ENCODE measurements at regions not wholly inside any gene's neighbourhood (a gene's known extent, or its start where the extent isn't known, plus 50 kb on each side); places are given as distances from the start of the nearest gene placed in this dataset.

DNA sequence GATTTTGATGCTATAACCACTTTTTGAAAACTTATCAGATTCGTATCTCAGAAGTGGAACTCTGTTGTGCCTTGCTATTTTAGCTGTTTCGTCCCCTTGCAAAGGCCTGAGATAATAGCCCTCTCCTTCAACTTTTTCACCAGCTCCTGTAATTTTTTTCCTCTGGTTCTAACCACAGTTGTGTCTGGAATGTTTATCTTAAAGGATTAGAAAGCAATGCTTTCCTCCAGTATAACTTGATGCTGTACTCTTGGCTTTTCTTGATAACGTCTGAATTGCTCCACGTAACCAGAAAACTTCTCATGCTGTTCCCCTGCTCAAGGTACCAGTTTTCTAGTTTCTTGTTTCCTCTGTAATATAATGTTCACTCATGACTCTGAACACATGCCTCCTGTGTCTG is 209.4 kb downstream of the DTWD2 start:
- DNase-seq = no peak

DNA sequence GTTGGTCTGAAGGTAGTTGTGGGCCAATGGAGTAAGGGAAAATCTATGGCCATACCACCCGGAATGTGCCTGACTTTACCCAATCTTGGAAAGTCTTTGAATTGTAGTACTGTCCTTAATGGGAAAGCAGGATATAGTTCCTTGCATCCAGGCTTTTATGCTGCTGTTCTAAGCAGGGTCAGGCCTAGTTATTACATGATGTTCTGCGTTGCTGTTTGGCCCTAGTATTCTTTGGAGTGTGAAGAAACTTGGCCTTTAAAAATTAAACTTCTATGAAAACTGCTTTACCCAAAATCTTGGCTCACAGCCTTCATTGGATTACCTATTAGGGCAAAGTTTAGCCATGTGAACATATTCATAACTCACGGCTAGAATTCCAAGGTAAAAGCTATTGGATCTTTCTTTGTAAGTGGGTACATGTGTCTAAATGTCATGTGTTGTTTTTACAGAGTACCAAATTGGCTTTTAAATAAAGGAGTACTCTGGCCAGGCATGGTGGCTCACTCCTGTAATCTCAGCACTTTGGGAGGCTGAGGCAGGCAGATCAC is 211.1 kb downstream of the DTWD2 start:
- DNase-seq = no peak

DNA sequence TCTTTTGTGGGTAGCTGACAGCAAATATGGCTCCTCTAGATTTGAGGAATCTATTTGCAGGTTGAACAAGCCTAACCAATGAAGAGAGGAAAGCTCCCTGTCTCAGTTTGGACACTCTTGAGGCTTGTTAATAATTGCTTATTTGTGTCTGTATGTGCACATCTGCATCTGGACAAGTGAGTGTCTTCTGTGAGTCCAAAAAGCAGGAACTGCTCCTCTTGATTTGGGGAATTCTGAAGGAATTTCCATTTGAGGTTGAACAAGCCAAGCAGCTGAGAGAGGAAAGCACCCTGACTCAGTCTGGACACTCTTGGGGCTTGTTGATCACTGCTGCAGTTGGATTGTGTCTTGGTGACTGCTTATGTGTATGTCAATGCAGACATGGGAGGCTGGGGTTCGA is 211.6 kb downstream of the DTWD2 start:
- DNase-seq = no peak

DNA sequence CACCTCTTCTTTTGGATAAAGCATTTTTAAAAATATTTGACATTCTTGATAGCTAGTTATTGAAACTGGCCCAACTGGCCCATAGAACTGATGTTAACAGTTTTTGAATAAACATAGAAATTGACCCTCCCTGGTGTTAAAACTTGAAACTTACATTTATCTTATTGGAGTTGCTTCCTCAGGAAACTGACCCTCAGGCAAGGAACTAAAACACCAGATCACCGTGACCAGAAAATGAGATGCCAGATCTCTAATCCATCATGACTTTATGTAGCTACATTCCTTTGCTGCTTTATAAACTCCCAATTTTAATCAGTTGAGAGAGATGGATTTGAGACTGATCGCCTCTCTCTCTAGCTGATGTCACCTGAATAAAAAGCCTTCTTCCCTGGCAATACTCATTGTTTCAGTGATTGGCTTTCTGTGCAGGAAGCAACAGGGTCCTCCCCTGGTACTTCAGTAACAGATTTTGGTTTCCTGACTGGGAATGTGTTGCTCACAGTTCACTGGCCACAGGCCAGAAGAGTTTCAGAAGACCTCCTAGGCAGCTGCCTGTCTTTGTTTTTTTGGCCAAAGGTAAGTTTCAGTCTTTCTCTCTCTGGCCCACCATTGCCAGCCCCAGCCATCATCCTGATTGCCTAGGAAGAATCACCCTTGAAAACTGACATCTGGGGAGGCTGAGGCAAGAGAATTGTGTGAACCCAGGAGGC is 212.4 kb downstream of the DTWD2 start:
- DNase-seq = no peak

DNA sequence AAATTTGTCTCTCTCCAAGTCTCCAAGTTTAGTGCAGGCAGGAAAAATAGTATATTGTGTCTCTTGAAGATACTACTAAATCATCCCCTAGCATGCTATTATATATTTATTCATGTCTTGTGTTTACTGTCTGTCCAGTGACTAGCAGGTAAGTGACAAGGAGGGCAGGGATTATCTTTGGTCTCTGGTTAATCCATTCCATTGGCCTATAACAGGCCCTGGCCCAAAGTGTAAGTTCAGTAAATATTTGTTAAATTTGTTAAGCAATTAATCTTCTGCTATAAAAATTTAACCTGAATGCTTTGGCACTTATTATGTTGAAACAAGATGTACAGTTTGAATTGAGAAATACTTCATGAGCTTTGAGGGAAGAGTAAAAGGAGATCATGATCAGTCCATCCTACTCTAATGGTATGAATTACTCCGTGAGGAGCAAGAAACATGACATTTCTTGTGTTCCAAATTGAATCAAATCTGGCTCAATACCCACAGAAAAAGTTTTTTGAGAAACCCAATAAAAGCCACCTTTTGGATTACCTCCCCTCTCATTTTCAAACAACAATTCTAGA is 219.7 kb downstream of the DTWD2 start:
- no peak for DNase-seq

DNA sequence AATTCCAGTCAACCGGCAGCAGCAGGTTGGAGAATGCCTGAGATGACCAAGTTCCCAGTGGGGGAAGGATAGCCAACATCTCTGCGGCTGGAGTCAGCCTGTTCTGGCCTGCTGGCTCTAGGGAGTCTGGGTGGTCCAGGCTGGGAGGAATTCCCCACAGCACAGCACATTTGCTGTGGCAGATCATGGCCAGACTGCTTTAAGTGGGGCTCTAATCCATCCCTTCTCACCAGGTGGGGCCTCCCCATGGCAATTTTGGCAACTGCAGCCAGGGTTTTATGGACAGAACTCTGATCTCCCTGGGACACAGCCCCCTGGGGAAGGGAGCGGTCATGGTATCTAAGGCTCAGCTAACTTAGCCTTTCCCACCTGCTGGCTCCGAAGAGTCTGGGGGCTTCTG is 226.1 kb downstream of the DTWD2 start:
- DNase-seq = no peak

DNA sequence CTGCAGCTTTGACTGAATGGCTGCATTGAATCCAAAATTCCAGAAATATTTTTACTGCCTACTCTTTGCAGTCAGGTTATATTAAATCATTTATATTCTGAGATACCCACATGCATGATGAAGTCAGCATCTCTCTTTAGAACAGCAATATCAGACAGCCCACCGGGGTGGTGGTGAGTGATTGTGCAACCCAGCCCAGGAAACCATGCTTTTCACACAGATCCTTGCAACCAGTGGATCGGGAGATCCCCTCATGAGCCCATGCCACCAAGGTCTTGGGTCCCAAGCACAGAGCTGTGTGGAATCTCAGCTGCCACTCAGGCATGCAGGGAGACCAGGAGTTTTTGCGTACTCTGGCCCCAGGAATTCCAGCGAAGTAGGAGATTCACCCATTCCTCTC is 226.5 kb downstream of the DTWD2 start:
- no peak for DNase-seq

DNA sequence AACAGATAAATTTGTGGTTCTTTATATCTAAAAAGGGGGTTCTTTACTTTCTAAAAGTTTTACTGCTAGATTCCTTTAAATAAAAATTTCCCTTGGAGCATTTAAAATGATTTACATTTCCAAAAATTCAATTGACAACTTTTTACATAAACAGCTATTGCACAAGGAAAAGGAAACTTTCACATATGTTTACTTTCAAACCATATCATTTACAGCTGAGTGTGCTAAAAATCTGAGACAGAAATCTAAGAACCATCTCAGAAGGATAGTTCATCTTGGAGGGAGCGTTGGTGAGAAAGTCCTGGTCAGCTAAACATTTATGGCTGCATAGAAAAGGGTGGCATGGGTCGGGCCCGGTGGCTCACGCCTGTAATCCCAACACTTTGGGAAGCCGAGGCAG is 235.4 kb downstream of the DTWD2 start:
- no peak for DNase-seq

DNA sequence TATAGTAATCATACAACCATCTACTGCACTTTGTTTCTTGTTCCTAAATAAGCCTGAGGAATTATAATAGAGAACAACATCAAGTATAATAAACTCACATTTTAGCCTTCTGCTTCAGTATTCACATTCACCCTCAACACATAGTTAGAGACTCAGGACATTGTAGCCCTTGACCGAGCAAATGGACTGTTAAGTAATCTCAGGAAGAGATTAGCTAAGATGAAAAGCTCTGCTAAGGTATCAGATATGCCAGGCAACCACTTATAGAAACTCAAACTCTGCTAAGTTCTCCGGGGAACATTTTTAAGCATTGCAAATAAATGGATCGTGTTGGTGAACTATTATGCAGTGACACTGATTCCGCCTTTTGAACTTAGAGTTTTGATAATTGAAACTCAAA is 252.0 kb downstream of the DTWD2 start:
- no peak for DNase-seq

DNA sequence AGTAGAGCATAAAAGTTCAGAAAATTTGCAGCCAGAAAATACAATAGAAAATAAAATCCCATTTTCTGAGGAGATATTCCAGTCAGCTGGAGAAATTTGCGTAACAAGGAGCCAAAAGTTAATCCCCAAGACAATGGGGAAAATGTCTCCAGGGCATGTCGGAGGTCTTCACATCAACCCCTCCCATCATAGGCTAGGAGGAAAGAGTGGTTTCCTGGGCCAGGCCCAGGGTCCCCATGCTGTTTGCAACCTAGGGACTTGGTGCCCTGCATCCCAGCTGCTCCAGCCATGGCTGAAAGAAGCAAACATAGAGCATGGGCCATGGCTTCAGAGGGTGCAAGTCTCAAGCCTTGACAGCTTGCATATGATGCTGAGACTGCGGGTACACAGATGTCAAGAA is 255.0 kb downstream of the DTWD2 start:
- no peak for DNase-seq

DNA sequence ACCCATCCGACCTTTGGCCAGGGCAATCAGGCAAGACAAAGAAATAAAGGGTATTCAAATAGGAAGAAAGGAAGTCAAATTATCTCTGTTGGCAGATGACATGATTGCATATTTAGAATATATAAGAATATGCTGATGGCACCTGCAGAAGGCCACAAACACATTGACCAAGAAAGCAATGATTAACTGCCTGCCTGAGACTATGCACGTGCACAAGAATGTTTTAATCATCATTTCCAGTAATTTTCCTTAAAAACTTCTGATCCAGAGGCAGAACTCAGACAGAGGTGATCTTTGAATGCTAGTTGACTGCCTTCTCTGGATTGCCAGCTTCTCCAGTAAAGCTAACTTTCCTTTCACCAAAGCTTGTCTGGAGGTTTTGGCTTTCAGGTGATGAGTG is 260.2 kb downstream of the DTWD2 start:
- no peak for DNase-seq

DNA sequence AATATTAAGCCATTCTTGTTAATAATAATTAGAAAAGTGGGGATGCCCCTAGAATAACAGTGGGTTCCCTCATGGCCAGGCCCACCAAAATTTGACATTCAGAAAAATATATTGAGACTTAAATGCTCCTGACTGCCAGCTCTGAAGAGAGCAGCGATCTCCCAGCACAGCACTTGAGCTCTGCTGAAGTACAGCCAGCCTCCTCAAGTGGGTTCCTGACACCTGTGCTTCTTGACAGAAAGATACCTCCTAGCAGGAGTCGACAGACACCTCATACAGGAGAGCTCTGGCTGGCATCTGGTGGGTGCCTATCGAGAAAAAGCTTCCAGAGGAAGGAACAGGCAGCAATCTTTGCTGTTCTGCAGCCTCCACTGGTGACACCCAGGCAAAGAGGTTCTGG is 261.5 kb downstream of the DTWD2 start:
- no peak for DNase-seq

DNA sequence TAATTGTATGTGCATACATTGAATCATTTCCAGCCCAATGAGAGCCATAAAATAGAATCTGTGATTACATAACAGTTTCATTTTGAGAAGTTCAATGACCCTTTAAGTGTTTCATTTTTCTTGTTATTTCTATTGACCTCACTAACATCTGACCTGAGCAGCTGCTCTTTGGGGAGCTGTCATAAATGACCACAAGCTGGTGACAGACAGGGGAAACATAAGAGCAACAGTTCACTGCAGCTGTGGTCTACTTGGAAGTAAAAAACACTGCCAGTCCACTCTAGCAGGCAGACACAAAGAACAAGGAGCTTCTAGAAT is 265.4 kb downstream of the DTWD2 start:
- no peak for DNase-seq

DNA sequence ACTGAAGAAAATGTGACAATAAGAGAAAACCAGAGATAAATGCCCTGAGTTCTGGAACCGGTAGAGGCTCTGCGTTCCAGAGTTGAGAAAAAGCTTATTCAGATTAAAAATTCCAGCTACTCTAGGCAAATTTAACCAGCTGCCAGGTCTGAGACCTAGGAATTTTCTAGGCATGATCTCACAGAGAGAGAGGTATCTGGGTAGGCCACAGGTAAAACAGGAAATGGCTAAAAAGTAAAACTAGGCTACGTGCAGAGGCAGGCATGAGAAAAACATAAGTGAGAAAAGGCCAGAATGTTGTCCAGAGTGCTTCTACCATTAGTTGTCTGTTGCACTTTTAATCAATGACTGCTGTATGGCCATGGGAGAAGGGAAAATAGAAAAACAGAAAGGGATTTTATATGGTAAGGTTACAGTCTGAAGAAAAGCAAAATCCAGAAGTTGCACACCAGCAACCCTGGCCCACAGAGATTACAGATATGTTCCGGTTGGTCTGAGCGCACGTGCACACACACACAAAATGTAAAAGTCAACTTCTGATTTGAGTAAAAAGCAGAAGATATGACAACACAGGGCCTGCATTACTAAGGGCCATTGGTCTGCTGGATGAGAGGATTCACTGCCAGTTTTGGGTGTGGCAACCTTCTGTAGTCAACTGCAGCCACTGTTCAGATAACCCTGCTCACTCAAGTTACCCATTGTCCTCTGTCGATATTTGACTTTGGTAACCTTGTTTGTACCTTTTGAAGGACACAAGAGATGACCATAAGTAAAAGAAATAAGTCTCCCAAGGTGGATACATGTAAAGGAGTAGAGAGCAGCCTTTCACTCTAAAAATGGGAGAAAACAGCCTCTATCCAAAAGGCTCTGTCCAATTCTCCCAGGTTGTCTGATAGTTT is 266.0 kb downstream of the DTWD2 start:
- no peak for DNase-seq

DNA sequence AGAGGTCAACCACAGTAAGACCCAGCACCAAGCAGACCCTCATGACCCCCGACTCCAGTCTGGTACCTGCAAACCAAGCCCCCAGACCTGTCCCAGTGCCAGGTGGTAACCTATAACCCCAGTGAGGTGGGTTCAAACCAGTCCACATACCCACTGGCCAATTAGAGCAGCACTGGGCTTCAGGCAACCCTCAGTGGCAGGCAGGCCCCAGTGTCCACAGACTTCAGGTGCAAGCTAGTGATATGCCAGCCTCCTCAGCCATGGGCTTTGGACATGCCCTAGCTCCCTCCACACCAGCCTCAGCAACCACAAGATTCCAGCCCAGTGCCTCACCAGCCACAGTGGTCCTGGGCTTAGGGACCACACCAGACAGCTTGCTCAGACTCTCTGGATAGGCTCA is 276.6 kb downstream of the DTWD2 start:
- DNase-seq = no peak

DNA sequence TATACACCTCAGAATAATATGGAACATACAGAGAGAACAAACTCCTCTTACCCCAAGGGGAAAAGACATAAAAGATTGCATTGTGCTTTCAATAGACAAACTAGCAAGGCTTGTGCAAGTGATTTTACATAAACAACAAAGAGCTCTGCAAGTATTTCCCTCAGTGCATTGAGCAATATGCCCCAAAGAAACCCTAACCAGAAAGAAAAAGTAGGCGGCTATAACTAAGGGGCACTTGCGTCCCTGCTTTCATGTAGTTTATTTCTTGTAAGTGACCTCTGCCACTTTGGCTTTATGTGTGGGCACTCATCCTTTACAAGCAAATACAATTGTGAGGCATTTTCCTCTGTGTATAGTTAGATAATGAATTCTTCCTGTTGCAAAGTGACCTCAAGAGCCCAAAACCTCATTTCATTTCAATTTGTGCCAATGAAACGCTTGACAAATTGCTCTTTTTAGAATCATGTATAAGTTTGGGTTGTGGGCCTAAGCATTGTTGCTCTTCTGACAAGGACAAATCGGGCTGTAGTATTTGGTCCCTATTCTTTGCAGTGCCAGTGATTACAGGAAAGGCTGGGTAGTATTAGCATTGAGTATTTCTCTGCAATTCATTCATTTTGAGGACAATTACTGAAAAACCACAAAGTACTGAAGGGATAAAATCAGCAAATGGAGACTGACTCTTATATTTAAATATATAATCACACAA is 282.2 kb downstream of the DTWD2 start:
- no peak for DNase-seq

DNA sequence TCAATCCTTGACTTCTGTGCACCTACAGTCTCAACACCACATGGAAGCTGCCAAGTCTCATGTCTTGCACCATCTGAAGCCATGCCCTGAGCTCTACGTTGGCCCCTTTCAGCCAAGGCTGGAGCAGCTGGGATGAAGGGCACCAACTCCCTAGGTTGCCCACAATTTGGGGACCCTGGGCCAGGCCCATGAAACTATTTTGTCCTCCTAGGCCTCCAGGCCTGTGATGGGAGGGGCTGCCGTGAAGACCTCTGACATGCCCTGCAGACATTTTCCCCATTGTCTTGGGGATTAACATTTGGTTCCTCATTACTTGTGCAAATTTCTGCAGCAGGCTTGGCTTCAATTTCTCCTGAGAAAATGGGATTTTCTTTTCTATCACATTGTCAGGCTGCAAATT is 285.1 kb downstream of the DTWD2 start:
- DNase-seq = no peak

DNA sequence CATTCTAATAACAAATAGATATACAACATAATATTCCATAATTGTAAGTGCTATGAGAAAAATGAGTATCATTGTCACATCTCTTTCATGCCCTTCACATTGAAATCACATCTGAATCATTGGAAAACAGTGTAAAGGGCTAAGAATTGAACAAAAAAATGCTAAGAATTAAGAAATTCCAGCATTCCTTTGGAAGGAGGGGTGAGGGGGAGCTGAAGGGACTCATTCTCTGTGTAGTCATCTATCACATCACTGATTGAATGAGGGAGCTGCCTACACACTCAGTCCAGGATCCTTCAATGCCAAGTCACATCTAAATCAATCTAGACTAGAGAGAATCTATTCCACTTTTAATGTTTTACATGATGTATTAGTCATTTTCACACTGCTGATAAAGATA is 286.6 kb downstream of the DTWD2 start:
- DNase-seq = no peak

DNA sequence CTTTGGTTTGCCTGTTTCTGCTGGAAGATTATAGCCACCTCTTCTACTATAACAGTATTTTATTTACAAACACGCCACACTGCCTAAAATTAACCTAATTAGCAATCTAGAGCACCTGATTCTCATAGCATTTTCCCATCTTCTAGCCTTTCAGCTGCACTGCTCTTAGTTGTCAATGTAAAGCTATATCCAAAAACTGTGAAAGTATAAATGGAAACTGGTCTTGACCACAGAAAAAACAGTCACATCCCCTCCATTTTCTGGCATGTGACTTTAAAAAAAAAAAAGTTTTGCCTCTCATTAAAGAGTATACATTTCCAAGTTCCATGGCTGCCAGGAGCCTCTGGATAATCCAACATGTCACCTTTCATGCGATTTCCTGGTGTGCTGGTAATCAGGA is 287.8 kb downstream of the DTWD2 start:
- no peak for DNase-seq

DNA sequence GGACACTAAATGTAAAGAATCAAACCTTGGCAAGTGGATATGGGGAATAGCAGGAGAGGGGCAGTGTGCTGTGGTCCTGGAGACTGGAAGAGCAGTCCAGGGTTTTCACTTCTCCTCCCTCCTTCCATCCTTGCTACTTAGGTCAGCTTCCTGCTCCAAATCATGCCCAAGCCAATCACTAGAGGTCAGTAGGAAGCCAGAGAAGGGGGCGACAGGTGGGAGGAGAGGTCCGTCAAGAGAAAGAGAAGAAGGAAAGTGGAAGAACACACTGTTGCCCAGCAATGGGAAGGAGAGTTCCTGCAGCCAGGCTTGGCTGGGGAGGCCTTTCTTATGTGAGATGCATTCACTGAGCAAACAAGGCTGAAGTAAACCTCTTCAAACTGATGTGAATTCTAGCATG is 289.6 kb downstream of the DTWD2 start:
- no peak for DNase-seq

DNA sequence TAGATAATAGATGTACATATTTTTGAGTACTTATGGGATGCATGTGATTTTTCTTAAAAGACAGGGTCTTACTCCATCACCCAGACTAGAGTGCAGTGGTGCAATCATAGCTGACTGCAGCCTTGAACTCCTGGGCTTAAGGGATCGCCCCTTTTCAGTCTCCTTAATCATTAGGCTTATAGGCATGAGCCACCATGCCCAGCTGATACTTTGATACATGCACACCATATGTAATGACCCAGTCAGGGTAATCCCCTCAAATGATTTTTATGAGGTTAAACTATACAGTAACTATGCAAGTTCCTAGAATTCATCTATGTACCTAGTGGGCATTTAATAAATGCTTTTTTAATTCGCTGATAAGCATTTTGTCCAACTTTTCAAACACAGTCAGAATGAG is 292.3 kb downstream of the DTWD2 start:
- no peak for DNase-seq

DNA sequence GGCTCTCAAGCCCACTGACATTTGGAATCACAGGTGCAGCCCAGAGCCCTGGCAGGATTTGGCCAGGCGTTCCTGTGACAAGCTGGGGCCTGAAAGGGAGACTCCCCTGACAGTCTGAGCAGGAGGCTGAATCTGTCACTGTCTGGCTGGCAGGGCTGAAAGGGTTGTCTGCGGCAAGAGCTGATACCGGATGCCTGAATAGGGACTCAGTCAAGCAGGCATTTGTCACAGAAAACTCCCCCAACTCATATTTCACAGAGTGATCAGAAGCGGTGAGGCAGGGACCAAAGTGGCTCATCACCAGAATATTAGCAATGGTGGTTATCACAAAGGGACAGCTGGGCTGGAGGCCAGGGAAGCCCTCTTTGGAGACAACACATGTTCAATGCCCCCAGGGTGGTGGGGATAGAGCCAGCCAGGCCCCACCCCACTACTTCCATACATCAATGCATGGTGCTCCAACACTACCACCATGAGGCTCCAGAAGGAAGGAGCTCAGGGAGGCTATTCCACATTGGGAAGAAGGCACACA is 295.5 kb downstream of the DTWD2 start:
- no peak for DNase-seq

Data from stimulated activated CD4-positive, alpha-beta T cell treated with anti-CD3 and anti-CD28 coated beads, Interleukin-4, amount 100 ng/mL, for 4 hours (primary cell).